ENCODE measurements at regions not wholly inside any gene's neighbourhood (a gene's known extent, or its start where the extent isn't known, plus 50 kb on each side); places are given as distances from the start of the nearest gene placed in this dataset.

- no peaks in the 10 kb centered on the region for H3K4me1 Mint-ChIP-seq
- CTCF ChIA-PET = no interaction called here
- no peak overlapping the region for H3K27ac Mint-ChIP-seq
- intact Hi-C loops (cut with micrococcal nuclease) = no loop called here
- POLR2A ChIA-PET = no interaction called here
- H3K36me3 Mint-ChIP-seq (ENCODE audit: low read depth) = no peaks in the 10 kb centered on the region
- no peak for TF ChIP-seq CTCF (IDR thresholded peaks at IDR 0.05)
- H3K27me3 Mint-ChIP-seq = peaks cover 3% of the 10 kb centered on the region
- ATAC-seq (ENCODE audit: low read depth) (no peak), DNase-seq (no peak)
- H3K4me3 Mint-ChIP-seq = no peak overlapping the region
- no peaks in the 10 kb centered on the region for H3K9me3 Mint-ChIP-seq
Observed at GRCh38 chr1:222241410-222241809, 306.5 kb downstream of the HHIPL2 start.

GRCh38 chr1:222240536-222241181, 307.2 kb downstream of the HHIPL2 start:
- no peak overlapping the region for H3K27ac Mint-ChIP-seq
- DNase-seq (no peak), ATAC-seq (ENCODE audit: low read depth) (no peak)
- H3K9me3 Mint-ChIP-seq = no peaks in the 10 kb centered on the region
- H3K4me1 Mint-ChIP-seq = no peaks in the 10 kb centered on the region
- intact Hi-C loops (cut with micrococcal nuclease) = no loop called here
- H3K4me3 Mint-ChIP-seq = no peak overlapping the region
- no peaks in the 10 kb centered on the region for H3K36me3 Mint-ChIP-seq (ENCODE audit: low read depth)
- H3K27me3 Mint-ChIP-seq = peaks cover 3% of the 10 kb centered on the region
- CTCF ChIA-PET = no interaction called here
- no peak for TF ChIP-seq CTCF (IDR thresholded peaks at IDR 0.05)
- POLR2A ChIA-PET = no interaction called here

- no peaks in the 10 kb centered on the region for H3K36me3 Mint-ChIP-seq (ENCODE audit: low read depth)
- no peak for ATAC-seq (ENCODE audit: low read depth)
- no peak for DNase-seq
- H3K9me3 Mint-ChIP-seq = no peaks in the 10 kb centered on the region
- intact Hi-C loops (cut with micrococcal nuclease) = no loop called here
- H3K4me3 Mint-ChIP-seq = no peak overlapping the region
- H3K4me1 Mint-ChIP-seq = no peaks in the 10 kb centered on the region
- CTCF ChIA-PET = no interaction called here
- POLR2A ChIA-PET = no interaction called here
- H3K27ac Mint-ChIP-seq = no peak overlapping the region
- TF ChIP-seq CTCF (IDR thresholded peaks at IDR 0.05) = no peak
- H3K27me3 Mint-ChIP-seq = peaks cover 3% of the 10 kb centered on the region
Observed at GRCh38 chr1:222239130-222239529, 308.8 kb downstream of the HHIPL2 start.

GRCh38 chr1:222234351-222234750, 313.6 kb downstream of the HHIPL2 start:
- Mint-ChIP-seq H3K4me3 (no peak overlapping the region), H3K9me3 (no peaks in the 10 kb centered on the region)

More at GRCh38 chr1:222234351-222234750, 313.6 kb downstream of the HHIPL2 start:
- ChIA-PET POLR2A (no interaction called here), CTCF (no interaction called here)
- intact Hi-C loops (cut with micrococcal nuclease) = no loop called here
- no peak for DNase-seq
- TF ChIP-seq CTCF (IDR thresholded peaks at IDR 0.05) = no peak
- H3K4me1 Mint-ChIP-seq = no peaks in the 10 kb centered on the region
- H3K36me3 Mint-ChIP-seq (ENCODE audit: low read depth) = no peaks in the 10 kb centered on the region
- no peak overlapping the region for H3K27ac Mint-ChIP-seq
- peaks cover 3% of the 10 kb centered on the region for H3K27me3 Mint-ChIP-seq
- ATAC-seq (ENCODE audit: low read depth) = no peak
